Memory B cell (primary cell): ENCODE measurements at regions not wholly inside any gene's neighbourhood (a gene's known extent, or its start where the extent isn't known, plus 50 kb on each side); places are given as distances from the start of the nearest gene placed in this dataset.
"Not testable (repeated sequence)": the region's sequence is repeated elsewhere in the genome, so short reads cannot be mapped to it uniquely, and the experiment has no call there.

Source experiments
- ATAC-seq: fragments of 150-1000 bp; cut with Tn5 transposase; 2 replicates; pipeline ENCODE4 v1.10.0; 2021; ENCODE audit warnings: low read depth, mild to moderate bottlenecking, moderate library complexity
- DNase-seq, 2 donors: peaks; one replicate each; pipeline ENCODE4 v3.0.0; 2022; ENCODE audit warnings: low spot score in 2 of 2
- H3K27ac Mint-ChIP-seq: one replicate; pipeline ENCODE4 v1.8.0; 2022; ENCODE audit warnings: mild to moderate bottlenecking, moderate library complexity, mixed read lengths
- H3K27me3 Mint-ChIP-seq: one replicate; pipeline ENCODE4 v1.8.0; 2022; ENCODE audit warnings: mixed read lengths
- H3K36me3 Mint-ChIP-seq: one replicate; pipeline ENCODE4 v1.8.0; 2022; ENCODE audit warnings: mild to moderate bottlenecking, mixed read lengths
- H3K4me1 Mint-ChIP-seq: one replicate; pipeline ENCODE4 v1.8.0; 2022; ENCODE audit warnings: mixed read lengths
- H3K4me3 Mint-ChIP-seq: one replicate; pipeline ENCODE4 v1.8.0; 2022; ENCODE audit warnings: mild to moderate bottlenecking, moderate library complexity, mixed read lengths
- H3K9me3 Mint-ChIP-seq: one replicate; pipeline ENCODE4 v1.8.0; 2022; ENCODE audit warnings: mixed read lengths

DNA sequence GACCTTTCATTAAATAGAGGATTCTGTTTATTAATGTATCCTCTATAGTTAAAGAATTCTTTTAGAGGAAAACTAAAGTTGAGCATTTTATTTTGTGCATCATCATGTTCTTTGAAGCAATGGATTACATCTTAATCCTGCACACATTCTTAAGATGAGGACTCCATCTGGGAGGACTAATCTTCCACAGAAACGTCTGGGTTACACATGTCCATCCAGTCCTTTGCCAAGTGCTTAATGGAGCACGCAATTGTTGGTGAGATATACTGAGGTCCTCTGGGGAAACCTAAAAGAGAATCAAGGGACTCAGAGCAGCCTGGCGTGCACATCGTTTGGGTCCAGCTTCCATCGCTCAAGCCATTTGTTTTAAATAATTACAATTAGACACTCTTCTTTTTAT, 115.1 kb upstream of the SFRP2 start:
- Mint-ChIP-seq H3K36me3 (no peaks in the 10 kb centered on the region), H3K9me3 (no peaks in the 10 kb centered on the region), H3K27ac (no peak overlapping the region), H3K4me3 (no peak overlapping the region), H3K4me1 (no peaks in the 10 kb centered on the region), H3K27me3 (peaks cover 4% of the 10 kb centered on the region)
- DNase-seq (no peak), ATAC-seq (no peak)

GRCh38 chr4:153901220-153901619, 112.3 kb upstream of the SFRP2 start:
- ATAC-seq (no peak), DNase-seq (no peak)
- no peak overlapping the region for H3K27ac Mint-ChIP-seq
- peaks cover 8% of the 10 kb centered on the region for H3K27me3 Mint-ChIP-seq
- H3K9me3 Mint-ChIP-seq, result no peaks in the 10 kb centered on the region
- H3K4me3 Mint-ChIP-seq, result no peak overlapping the region
- H3K4me1 Mint-ChIP-seq, result no peaks in the 10 kb centered on the region
- H3K36me3 Mint-ChIP-seq, result no peaks in the 10 kb centered on the region

DNA sequence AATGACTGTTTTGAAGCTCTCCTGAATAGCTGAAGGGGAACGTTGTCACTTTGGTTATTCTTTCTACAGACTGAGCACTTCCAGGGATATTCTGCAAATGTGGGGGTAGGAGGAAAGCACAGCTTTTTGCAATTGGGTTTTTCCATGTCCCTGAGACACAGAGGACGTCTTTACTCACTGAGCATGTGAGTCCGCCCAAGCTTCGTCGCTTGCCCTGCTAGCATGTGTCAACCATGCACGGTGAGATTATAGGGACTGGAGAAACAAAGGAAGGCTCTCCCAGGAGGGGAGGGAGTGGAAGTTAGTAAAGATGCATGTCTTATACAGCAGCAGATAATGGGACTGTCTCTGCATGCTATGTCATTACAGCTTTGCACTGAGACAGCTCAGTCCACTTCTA, 111.5 kb upstream of the SFRP2 start:
- H3K27me3 Mint-ChIP-seq, result peaks cover 4% of the 10 kb centered on the region
- H3K4me3 Mint-ChIP-seq, result no peak overlapping the region
- no peak overlapping the region for H3K27ac Mint-ChIP-seq
- H3K4me1 Mint-ChIP-seq, result no peaks in the 10 kb centered on the region
- no peaks in the 10 kb centered on the region for H3K9me3 Mint-ChIP-seq
- ATAC-seq, result no peak
- DNase-seq, result no peak
- H3K36me3 Mint-ChIP-seq, result no peaks in the 10 kb centered on the region

DNA sequence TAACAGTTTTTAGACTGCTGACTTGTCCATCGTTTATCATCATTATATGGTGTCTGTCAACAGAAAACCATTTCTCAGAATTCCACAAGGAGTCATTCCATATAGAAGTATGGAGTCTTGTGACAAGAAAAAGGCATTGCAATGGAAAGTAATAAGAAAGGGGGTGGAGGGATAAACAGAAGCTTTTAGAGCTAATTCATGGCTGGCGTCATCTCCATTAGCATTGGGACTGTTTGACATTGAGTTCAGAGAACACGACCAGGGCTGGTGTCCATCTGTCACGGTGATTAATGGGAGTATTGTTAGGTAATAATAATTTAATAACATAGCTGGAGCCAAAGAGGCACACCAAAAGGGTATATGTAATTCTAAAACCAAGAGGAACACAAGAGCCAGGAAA, 101.9 kb upstream of the SFRP2 start:
- Mint-ChIP-seq H3K9me3 (no peaks in the 10 kb centered on the region), H3K4me1 (no peaks in the 10 kb centered on the region), H3K27me3 (no peaks in the 10 kb centered on the region), H3K4me3 (no peak overlapping the region), H3K27ac (no peak overlapping the region), H3K36me3 (no peaks in the 10 kb centered on the region)
- DNase-seq (no peak), ATAC-seq (no peak)

- no peak for ATAC-seq
- DNase-seq, result no peak
These were observed 98.3 kb upstream of the SFRP2 start for GRCh38 chr4:153887217-153887616.

DNA sequence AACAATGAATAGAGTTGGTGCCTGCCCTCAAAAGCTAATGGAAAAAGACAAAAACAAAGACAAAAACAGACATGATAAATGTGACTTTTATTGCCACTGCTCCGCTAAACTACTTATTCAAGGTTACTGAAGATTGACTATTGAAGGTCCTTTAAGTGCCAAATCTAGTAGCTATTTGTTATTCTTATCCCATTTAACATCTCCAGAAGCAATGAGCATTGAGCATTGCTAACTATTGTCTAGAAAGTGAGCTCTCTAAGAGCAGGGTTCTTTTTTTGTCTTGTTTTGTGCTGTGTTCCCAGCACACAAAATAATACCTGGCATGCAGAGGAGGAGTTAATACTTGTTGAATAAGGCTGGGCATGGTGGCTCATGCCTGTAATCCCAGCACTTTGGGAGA, 95.4 kb upstream of the SFRP2 start:
- peaks cover 3% of the 10 kb centered on the region for H3K27me3 Mint-ChIP-seq
- ATAC-seq (no peak), DNase-seq (no peak)
- no peak overlapping the region for H3K27ac Mint-ChIP-seq
- H3K9me3 Mint-ChIP-seq, result peaks cover 12% of the 10 kb centered on the region
- H3K4me3 Mint-ChIP-seq, result no peak overlapping the region
- no peaks in the 10 kb centered on the region for H3K4me1 Mint-ChIP-seq
- no peaks in the 10 kb centered on the region for H3K36me3 Mint-ChIP-seq

More at GRCh38 chr4:153887217-153887616, 98.3 kb upstream of the SFRP2 start:
- no peak overlapping the region for H3K27ac Mint-ChIP-seq
- peaks cover 3% of the 10 kb centered on the region for H3K9me3 Mint-ChIP-seq
- peaks cover 3% of the 10 kb centered on the region for H3K27me3 Mint-ChIP-seq
- H3K4me3 Mint-ChIP-seq, result no peak overlapping the region
- no peaks in the 10 kb centered on the region for H3K4me1 Mint-ChIP-seq
- no peaks in the 10 kb centered on the region for H3K36me3 Mint-ChIP-seq

DNA sequence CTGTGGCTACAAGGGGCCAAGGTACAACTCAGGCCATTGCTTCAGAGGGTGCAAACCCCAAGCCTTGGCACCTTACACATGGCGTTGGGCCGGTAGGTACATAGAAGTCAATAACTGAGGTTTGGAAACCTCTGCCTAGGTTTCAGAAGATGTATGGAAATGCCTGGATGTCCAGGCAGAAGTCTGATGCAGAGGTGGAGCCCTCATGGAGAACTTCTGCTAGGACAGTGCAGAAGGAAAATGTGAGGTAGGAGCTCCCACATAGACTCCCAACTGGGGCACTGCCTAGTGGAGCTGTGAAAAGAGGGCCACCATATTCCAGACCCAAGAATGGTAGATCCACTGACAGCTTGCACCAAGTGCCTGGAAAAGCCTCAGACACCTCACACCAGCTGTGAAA, 92.1 kb upstream of the SFRP2 start:
- H3K27me3 Mint-ChIP-seq, result peaks cover 3% of the 10 kb centered on the region
- no peak overlapping the region for H3K4me3 Mint-ChIP-seq
- no peaks in the 10 kb centered on the region for H3K4me1 Mint-ChIP-seq
- no peaks in the 10 kb centered on the region for H3K36me3 Mint-ChIP-seq
- peaks cover 12% of the 10 kb centered on the region for H3K9me3 Mint-ChIP-seq
- no peak for DNase-seq
- H3K27ac Mint-ChIP-seq, result no peak overlapping the region
- ATAC-seq, result no peak

DNA sequence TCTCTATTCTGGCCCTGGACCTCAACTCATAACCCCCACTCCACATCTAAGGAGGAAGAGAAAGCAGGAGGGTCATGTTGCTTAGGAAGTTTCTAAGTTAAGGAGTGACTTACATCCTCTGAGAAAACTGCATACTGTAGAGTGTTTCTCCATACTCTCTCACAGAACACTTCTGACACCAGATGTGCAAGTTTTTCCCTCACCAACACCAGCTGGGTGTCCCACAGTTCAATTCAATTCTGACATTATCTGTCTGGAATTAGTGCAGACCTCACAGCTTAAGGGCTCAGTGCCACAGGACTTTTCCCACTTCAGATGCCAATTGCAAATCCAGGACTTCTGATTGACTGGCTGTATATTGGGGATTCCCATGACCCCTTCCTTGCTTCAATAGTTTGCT, 89.0 kb upstream of the SFRP2 start:
- Mint-ChIP-seq H3K4me3 (no peak overlapping the region), H3K9me3 (peaks cover 10% of the 10 kb centered on the region), H3K27ac (no peak overlapping the region), H3K4me1 (no peaks in the 10 kb centered on the region), H3K36me3 (no peaks in the 10 kb centered on the region), H3K27me3 (peaks cover 2% of the 10 kb centered on the region)
- DNase-seq (no peak), ATAC-seq (no peak)

- H3K4me1 Mint-ChIP-seq, result no peaks in the 10 kb centered on the region
- peaks cover under 1% of the 10 kb centered on the region for H3K9me3 Mint-ChIP-seq
- no peak for ATAC-seq
These were observed 84.9 kb upstream of the SFRP2 start for GRCh38 chr4:153873741-153874140.

DNA sequence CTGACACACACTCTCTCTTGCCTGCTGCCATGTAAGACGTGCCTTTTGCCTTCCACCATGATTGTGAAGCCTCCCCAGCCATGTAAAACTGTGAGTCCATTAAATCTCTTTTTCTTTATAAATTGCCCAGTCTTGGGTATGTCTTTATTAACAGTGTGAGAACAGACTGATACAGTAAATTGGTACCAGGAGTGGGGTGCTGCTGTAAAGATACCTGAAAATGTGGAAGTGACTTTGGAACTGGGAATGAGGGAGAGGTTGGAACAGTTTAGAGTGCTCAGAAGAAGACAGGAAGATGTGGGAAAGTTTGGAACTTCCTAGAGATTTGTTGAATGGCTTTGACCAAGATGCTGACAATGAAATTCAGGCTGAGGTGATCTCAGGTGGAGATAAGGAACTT, 77.9 kb upstream of the SFRP2 start:
- not testable (repeated sequence) for H3K4me3 Mint-ChIP-seq, H3K27ac Mint-ChIP-seq, DNase-seq, H3K36me3 Mint-ChIP-seq, H3K4me1 Mint-ChIP-seq, ATAC-seq, H3K27me3 Mint-ChIP-seq
- peaks cover 22% of the 10 kb centered on the region for H3K9me3 Mint-ChIP-seq

More at GRCh38 chr4:153873741-153874140, 84.9 kb upstream of the SFRP2 start:
- DNase-seq, result no peak
- Mint-ChIP-seq H3K36me3 (peaks cover under 1% of the 10 kb centered on the region), H3K4me3 (no peak overlapping the region), H3K27ac (no peak overlapping the region), H3K27me3 (peaks cover 2% of the 10 kb centered on the region)

GRCh38 chr4:153852501-153852900, 63.6 kb upstream of the SFRP2 start:
- Mint-ChIP-seq H3K4me3 (no peak overlapping the region), H3K9me3 (peaks cover 18% of the 10 kb centered on the region), H3K36me3 (no peaks in the 10 kb centered on the region), H3K27me3 (peaks cover 10% of the 10 kb centered on the region), H3K27ac (no peak overlapping the region), H3K4me1 (no peaks in the 10 kb centered on the region)
- ATAC-seq (no peak), DNase-seq (no peak)

DNA sequence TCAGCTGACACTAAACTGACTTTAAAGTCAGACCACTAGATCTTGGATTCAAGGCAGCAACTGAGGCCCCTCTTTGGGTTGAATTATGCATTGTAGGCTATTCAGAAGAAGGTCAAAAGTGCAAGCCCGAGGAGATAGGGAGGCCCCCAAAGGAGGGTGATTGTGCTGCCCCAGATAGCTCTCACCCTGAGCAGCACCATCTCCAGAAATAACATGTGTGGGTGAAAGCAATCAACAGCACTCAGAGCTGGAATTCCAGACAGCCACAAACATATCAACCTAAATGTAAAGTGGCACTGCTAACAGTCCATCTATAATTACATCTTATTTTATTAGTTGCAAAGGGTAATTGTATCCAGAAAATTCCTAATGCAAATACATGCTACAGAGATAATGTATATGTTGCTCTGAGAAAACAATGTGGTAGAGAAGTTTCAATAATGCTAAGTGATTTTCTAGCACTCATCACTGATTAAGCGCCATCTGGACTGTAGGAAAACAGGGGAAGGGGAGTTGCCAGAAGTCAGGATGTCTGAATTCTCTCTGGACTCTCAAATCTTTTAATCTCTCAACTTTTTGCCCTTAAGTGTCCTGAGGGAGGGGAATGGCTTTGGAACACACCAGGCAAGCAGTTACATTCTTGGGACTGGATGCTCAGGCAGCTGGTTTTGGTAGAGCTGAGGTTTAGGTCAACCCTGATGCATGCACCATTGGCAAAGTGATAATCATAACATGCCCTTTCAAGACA, 61.8 kb upstream of the SFRP2 start:
- Mint-ChIP-seq H3K4me3 (no peak overlapping the region), H3K27me3 (peaks cover 12% of the 10 kb centered on the region), H3K9me3 (peaks cover 13% of the 10 kb centered on the region), H3K27ac (no peak overlapping the region), H3K4me1 (no peaks in the 10 kb centered on the region), H3K36me3 (no peaks in the 10 kb centered on the region)
- ATAC-seq (no peak), DNase-seq (no peak)

GRCh38 chr4:153844144-153844543, 55.3 kb upstream of the SFRP2 start:
- Mint-ChIP-seq H3K27ac (no peak overlapping the region), H3K4me3 (no peak overlapping the region), H3K27me3 (peaks cover 7% of the 10 kb centered on the region), H3K4me1 (no peaks in the 10 kb centered on the region), H3K36me3 (no peaks in the 10 kb centered on the region), H3K9me3 (peaks cover 1% of the 10 kb centered on the region)
- ATAC-seq (no peak), DNase-seq (no peak)
